ENCODE measurements at regions not wholly inside any gene's neighbourhood (a gene's known extent, or its start where the extent isn't known, plus 50 kb on each side); places are given as distances from the start of the nearest gene placed in this dataset.

DNA sequence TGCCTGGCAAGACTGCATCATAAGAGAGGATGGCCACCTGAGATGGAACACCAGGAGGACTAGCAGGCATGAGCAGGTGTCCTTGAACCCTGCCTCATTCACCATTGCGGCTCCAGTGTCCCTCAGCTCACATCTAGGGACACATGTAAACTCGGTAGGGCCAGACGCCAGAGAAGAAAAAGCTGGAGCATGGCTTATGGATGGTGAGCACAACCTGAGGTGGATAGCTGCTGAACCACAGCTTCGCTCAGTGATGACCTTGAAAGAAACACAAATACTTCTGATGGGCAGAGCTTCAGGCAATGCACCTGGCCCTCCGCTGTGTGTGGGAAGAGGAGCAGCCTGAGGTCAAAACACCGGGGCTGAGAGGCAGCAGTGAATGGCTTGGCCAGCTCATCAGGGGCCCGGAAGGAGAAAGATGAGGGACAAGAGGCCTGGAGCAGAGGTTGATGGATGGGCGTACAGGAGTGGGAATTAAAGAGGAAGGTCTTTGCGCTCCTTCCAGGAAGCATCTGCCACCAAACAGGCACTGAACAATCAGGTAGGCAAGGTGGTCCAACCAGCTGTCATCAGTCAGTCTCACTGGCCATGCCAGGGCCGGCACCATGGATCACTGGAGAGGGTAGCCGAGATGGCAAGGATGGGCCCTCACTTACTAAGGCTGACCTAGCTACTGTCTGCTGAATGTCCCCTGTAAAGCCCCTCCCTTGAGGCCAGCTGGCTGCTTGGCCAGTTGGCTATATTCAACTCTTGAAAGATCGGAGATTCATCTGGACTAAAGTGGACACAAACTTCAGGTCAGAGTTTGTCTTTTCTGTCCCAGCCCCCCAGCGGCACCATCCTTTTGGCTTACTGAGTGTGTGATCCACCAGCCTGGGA lies 89.7 kb downstream of the MYEOV start:
- Mint-ChIP-seq H3K9me3 (peaks cover 15 to 16% of the 10 kb centered on the region in 2 experiments), H3K4me1 (peaks cover 5 to 10% of the 10 kb centered on the region in 2 experiments; a peak in 3 of 4 replicates), H3K27me3 (ENCODE audit: low read depth) (no peaks in the 10 kb centered on the region; the same call in none of the 2 replicates), H3K36me3 (ENCODE audit: insufficient read depth in 1 of 3, low read depth in 3 of 3) (peaks cover 0 to 17% (median 11%) of the 10 kb centered on the region in 3 experiments; a peak in 5 of 7 replicates), H3K4me3 (no peak overlapping the region; a peak in 1 of 5 replicates), H3K27ac (no peak overlapping the region)
- Histone ChIP-seq H3K23me2 (ENCODE audit: insufficient read length, low read depth, low read length, poor library complexity, severe bottlenecking) (no peaks in the 10 kb centered on the region), H3K14ac (ENCODE audit: insufficient read depth, low read length) (no peak overlapping the region), H2BK5ac (ENCODE audit: insufficient read length, low read length) (no peak overlapping the region), H3K4ac (ENCODE audit: low read depth, low read length) (no peak overlapping the region), H3K23ac (ENCODE audit: insufficient read length, low read depth, low read length) (no peak overlapping the region), H2AK5ac (ENCODE audit: insufficient read length, low read length) (no peak overlapping the region), H3K9ac (ENCODE audit: extremely low read depth, insufficient read length, low read length) (no peak overlapping the region), H3K27ac (ENCODE audit: insufficient read length, low read depth, low read length) (no peak overlapping the region), H4K20me1 (ENCODE audit: control insufficient read depth, insufficient read depth, insufficient read length) (no peaks in the 10 kb centered on the region), H3K4me1 (ENCODE audit: insufficient read depth, low read length) (peaks cover 2% of the 10 kb centered on the region; the same call in 1 of the 2 replicates), H3K27me3 (ENCODE audit: insufficient read depth, low read length) (no peaks in the 10 kb centered on the region), H3K4me2 (ENCODE audit: insufficient read depth, insufficient read length, low read length) (no peak overlapping the region), H2BK12ac (ENCODE audit: insufficient read length, low read depth, low read length) (no peak overlapping the region), H2BK20ac (ENCODE audit: low read depth, low read length, poor library complexity, severe bottlenecking) (no peak overlapping the region), H3K79me2 (ENCODE audit: insufficient read depth, low read length) (no peaks in the 10 kb centered on the region), H2BK120ac (ENCODE audit: low read depth, low read length, poor library complexity, severe bottlenecking) (no peak overlapping the region), H3K9me3 (ENCODE audit: control insufficient read depth, low read depth, low read length) (peaks cover 8% of the 10 kb centered on the region), H3K18ac (ENCODE audit: insufficient read length, low read depth, low read length) (no peak overlapping the region), H3K56ac (ENCODE audit: insufficient read length, low read depth, low read length) (no peak overlapping the region), H2BK15ac (ENCODE audit: low read depth, low read length) (no peak overlapping the region), H3T11ph (ENCODE audit: low read length) (no peak overlapping the region), H2AFZ (ENCODE audit: low read length) (no peak overlapping the region), H4K8ac (replicated peaks; ENCODE audit: insufficient read length, low read depth, low read length) (no peak overlapping the region), H4K5ac (ENCODE audit: insufficient read length, low read depth, low read length) (no peak overlapping the region), H4K91ac (ENCODE audit: insufficient read length, low read depth, low read length) (no peak overlapping the region), H3K79me1 (ENCODE audit: insufficient read depth, low read depth, low read length, poor library complexity, severe bottlenecking) (no peaks in the 10 kb centered on the region)
- TF ChIP-seq, protein P1, sequence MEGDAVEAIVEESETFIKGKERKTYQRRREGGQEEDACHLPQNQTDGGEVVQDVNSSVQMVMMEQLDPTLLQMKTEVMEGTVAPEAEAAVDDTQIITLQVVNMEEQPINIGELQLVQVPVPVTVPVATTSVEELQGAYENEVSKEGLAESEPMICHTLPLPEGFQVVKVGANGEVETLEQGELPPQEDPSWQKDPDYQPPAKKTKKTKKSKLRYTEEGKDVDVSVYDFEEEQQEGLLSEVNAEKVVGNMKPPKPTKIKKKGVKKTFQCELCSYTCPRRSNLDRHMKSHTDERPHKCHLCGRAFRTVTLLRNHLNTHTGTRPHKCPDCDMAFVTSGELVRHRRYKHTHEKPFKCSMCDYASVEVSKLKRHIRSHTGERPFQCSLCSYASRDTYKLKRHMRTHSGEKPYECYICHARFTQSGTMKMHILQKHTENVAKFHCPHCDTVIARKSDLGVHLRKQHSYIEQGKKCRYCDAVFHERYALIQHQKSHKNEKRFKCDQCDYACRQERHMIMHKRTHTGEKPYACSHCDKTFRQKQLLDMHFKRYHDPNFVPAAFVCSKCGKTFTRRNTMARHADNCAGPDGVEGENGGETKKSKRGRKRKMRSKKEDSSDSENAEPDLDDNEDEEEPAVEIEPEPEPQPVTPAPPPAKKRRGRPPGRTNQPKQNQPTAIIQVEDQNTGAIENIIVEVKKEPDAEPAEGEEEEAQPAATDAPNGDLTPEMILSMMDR (conservative IDR thresholded peaks at IDR 0.05), result no peak
- no CpG with 5 or more reads among the region's 13 CpGs for WGBS (ENCODE audit: extremely low coverage, insufficient read length, low lambda C conversion rate)
- DNase-seq, result peak; percentile 14

Data from H9 (cell line).